Smooth muscle cell (in vitro differentiated cells): ENCODE measurements at regions not wholly inside any gene's neighbourhood (a gene's known extent, or its start where the extent isn't known, plus 50 kb on each side); places are given as distances from the start of the nearest gene placed in this dataset.

Experiments
- DNase-seq: peaks from one replicate; lab custom pipeline; 2025; ENCODE audit not compliant: unreplicated experiment; lab: John Stamatoyannopoulos, UW
- H2AFZ ChIP-seq: fragments of 200-600 bp; sonication (generic); 2 replicates; pipeline ENCODE4 v1.6.0; 2016; ENCODE audit warnings: antibody characterized with exemption, low read depth, mild to moderate bottlenecking
- H3F3A ChIP-seq: fragments of 200-600 bp; sonication (generic); 2 replicates; pipeline ENCODE4 v1.6.0; 2017; ENCODE audit warnings: antibody characterized with exemption, low read depth
- H3K27ac ChIP-seq: fragments of 200-600 bp; sonication (generic); 2 replicates; pipeline ENCODE4 v1.5.1; 2016; ENCODE audit warnings: low read depth, mild to moderate bottlenecking
- H3K27me3 ChIP-seq: fragments of 200-600 bp; sonication (generic); 2 replicates; pipeline ENCODE4 v1.6.1; 2016; ENCODE audit warnings: low read depth, mild to moderate bottlenecking
- H3K36me3 ChIP-seq: fragments of 200-600 bp; sonication (generic); 2 replicates; pipeline ENCODE4 v1.5.1; 2016; ENCODE audit warnings: low read depth
- H3K4me1 ChIP-seq: fragments of 200-600 bp; sonication (generic); 2 replicates; pipeline ENCODE4 v1.5.1; 2016; ENCODE audit warnings: low read depth
- H3K4me2 ChIP-seq: fragments of 200-600 bp; sonication (generic); 2 replicates; pipeline ENCODE4 v1.6.0; 2016; ENCODE audit warnings: mild to moderate bottlenecking
- H3K4me3 ChIP-seq: fragments of 200-600 bp; sonication (generic); 2 replicates; pipeline ENCODE4 v1.5.1; 2016; ENCODE audit warnings: mild to moderate bottlenecking
- H3K79me2 ChIP-seq: fragments of 200-600 bp; sonication (generic); 2 replicates; pipeline ENCODE4 v1.6.0; 2016; ENCODE audit warnings: low read depth, mild to moderate bottlenecking
- H3K9ac ChIP-seq: fragments of 200-600 bp; sonication (generic); 2 replicates; pipeline ENCODE4 v1.6.0; 2016; ENCODE audit warnings: low read depth
- H3K9me3 ChIP-seq: fragments of 200-600 bp; sonication (generic); replicated peaks from 2 replicates; pipeline ENCODE4 v1.5.1; 2016; ENCODE audit warnings: low read depth
- H4K20me1 ChIP-seq: fragments of 200-600 bp; sonication (generic); 2 replicates; pipeline ENCODE4 v1.6.0; 2016; ENCODE audit warnings: low read depth
- CTCF ChIP-seq: fragments of 200-600 bp; sonication (generic); IDR thresholded peaks from 2 replicates; pipeline ENCODE4 v1.5.1; 2017; ENCODE audit warnings: borderline replicate concordance, mild to moderate bottlenecking, antibody characterized with exemption; ENCODE audit not compliant: insufficient read depth, poor library complexity, severe bottlenecking
- WGBS: methylation state at CpG from one replicate; pipeline ENCODE4 v1.1.7; 2016; ENCODE audit warnings: low lambda C conversion rate; 5-methylcytosine and 5-hydroxymethylcytosine counted together

- no peaks in the 10 kb centered on the region for H3K4me1 ChIP-seq
- no peaks in the 10 kb centered on the region for H4K20me1 ChIP-seq
- H3K9me3 ChIP-seq: no peaks in the 10 kb centered on the region
- DNase-seq: no peak
- H3K36me3 ChIP-seq: no peaks in the 10 kb centered on the region
- no peaks in the 10 kb centered on the region for H3K27me3 ChIP-seq
- no peak overlapping the region for H3K27ac ChIP-seq
- no peak overlapping the region for H3K4me2 ChIP-seq
- WGBS: 88% methylated on average over 2 of the region's 2 CpGs
- no peak overlapping the region for H2AFZ ChIP-seq
- no peaks in the 10 kb centered on the region for H3K79me2 ChIP-seq
- TF ChIP-seq CTCF: no peak
- no peak overlapping the region for H3K9ac ChIP-seq
- no peaks in the 10 kb centered on the region for H3F3A ChIP-seq
- H3K4me3 ChIP-seq: no peak overlapping the region
These were observed 83.1 kb upstream of the SPOPL start for GRCh38 chr2:138418453-138418852.

- H3K9me3 ChIP-seq: no peaks in the 10 kb centered on the region
- H3K4me3 ChIP-seq: no peak overlapping the region
- H3K79me2 ChIP-seq: no peaks in the 10 kb centered on the region
- no peak for TF ChIP-seq CTCF
- H4K20me1 ChIP-seq: no peaks in the 10 kb centered on the region
- no peak overlapping the region for H3K4me2 ChIP-seq
- H3K36me3 ChIP-seq: no peaks in the 10 kb centered on the region
- 68% methylated on average over 3 of the region's 3 CpGs for WGBS
- no peaks in the 10 kb centered on the region for H3F3A ChIP-seq
- H3K9ac ChIP-seq: peak overlapping the region; percentile 27
- H3K4me1 ChIP-seq: no peaks in the 10 kb centered on the region
- H3K27me3 ChIP-seq: no peaks in the 10 kb centered on the region
- H3K27ac ChIP-seq: peak overlapping the region; percentile 77
- no peak overlapping the region for H2AFZ ChIP-seq
- no peak for DNase-seq
These were observed 80.1 kb upstream of the SPOPL start for GRCh38 chr2:138421315-138421970.

- H3K9me3 ChIP-seq: no peaks in the 10 kb centered on the region
- TF ChIP-seq CTCF: no peak
- no peak overlapping the region for H3K4me3 ChIP-seq
- H2AFZ ChIP-seq: no peak overlapping the region
- no peaks in the 10 kb centered on the region for H3K4me1 ChIP-seq
- H4K20me1 ChIP-seq: no peaks in the 10 kb centered on the region
- no peaks in the 10 kb centered on the region for H3K27me3 ChIP-seq
- no peaks in the 10 kb centered on the region for H3K36me3 ChIP-seq
- DNase-seq: no peak
- H3F3A ChIP-seq: no peaks in the 10 kb centered on the region
- H3K9ac ChIP-seq: no peak overlapping the region
- peak overlapping the region; percentile 77 for H3K27ac ChIP-seq
- H3K79me2 ChIP-seq: no peaks in the 10 kb centered on the region
- no peak overlapping the region for H3K4me2 ChIP-seq
These were observed 79.6 kb upstream of the SPOPL start for GRCh38 chr2:138421971-138422335.

- WGBS: 96% methylated on average over 2 of the region's 2 CpGs
- no peak for DNase-seq
- TF ChIP-seq CTCF: no peak
These were observed 78.4 kb upstream of the SPOPL start for GRCh38 chr2:138423198-138423597.

More at GRCh38 chr2:138423198-138423597, 78.4 kb upstream of the SPOPL start:
- Histone ChIP-seq H3K4me2 (no peak overlapping the region), H3F3A (no peaks in the 10 kb centered on the region), H3K36me3 (no peaks in the 10 kb centered on the region), H4K20me1 (no peaks in the 10 kb centered on the region), H3K27ac (no peak overlapping the region), H3K27me3 (no peaks in the 10 kb centered on the region), H2AFZ (no peak overlapping the region), H3K9ac (no peak overlapping the region), H3K9me3 (no peaks in the 10 kb centered on the region), H3K79me2 (no peaks in the 10 kb centered on the region), H3K4me1 (no peaks in the 10 kb centered on the region), H3K4me3 (no peak overlapping the region)
